Activated CD4-positive, alpha-beta T cell treated with anti-CD3 and anti-CD28 coated beads, Interleukin-10, Interleukin-2, amounts not matched to agents 100 ng/mL and 50 ng/mL, durations not matched to agents 16 hours and 8 hours (primary cell): ENCODE measurements at regions not wholly inside any gene's neighbourhood (a gene's known extent, or its start where the extent isn't known, plus 50 kb on each side); places are given as distances from the start of the nearest gene placed in this dataset.

ENCODE experiments used
- DNase-seq: peaks from one replicate; pipeline ENCODE4 v3.0.0-alpha.2; 2020

DNA sequence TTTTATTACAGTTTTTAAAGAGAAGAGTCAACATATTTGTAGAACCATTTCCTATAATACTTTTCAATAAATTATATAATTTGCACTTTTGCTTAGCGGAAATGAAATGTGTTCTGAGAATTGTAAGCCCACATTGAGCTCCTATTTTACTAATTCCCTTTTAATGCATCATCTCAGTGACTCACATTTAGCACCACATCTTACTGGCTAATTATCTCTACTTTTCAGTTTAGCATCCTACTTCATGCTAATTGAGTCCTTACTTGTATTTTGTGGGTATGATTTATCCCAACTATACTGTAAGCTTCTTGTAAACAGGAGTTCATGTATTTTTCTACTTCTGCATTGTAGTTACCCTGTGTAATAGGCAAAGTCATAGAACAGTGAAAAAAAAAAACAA is 67.5 kb downstream of the TMX1 start:
- DNase-seq, result no peak

DNA sequence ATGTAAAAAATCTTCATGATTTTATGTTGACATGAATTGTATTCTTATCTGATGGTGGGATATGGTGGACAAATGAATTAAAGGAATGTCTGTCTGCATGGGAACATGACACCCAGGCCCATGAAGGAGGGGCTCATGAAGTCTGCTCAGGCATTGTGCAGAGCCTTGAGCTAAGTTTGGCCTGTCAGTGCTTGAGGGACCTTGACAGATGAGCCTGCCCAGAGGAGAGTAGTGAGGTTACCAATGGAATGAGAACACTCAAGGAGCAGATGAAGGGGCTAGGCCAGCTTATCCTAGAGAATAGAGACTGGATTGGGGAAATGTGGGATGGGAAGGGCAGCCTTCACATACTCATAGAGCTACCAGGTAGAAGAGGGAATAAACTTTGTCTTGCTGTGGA is 68.8 kb downstream of the TMX1 start:
- no peak for DNase-seq

GRCh38 chr14:51310505-51310944 is 70.5 kb downstream of the TMX1 start:
- no peak for DNase-seq

DNA sequence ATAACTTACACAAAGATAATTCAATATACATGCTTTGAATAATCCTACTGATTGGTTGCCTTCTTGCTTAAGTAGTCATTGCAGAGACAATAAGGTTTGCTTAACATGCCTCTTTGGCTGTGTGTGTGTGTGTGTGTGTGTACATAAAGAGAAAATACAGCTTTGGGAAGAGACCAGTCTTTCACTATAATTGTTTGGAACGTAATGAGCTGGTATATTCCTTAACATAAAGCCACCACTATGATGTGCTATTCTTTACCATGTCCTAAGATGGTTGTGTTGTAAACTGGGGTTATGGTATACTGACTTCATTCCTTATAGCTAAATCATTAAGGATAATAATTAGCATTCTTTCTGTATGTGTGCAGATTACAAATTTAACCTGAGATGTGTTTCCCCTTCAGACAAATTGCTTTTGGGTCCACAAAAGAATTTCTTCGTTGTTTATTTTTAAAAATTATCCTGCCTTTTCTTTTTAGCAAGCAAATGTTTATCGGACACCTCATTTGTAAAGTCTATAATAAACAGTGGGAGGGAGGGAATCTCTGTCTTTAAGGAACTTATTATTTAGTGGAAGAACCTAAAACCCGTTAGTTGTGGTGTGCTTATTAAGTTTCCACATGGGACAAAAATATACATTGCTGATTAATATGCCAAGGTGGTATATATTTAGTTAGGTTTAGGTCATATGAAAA is 74.4 kb downstream of the TMX1 start:
- DNase-seq, result no peak

- no peak for DNase-seq
These were observed 77.3 kb downstream of the TMX1 start for GRCh38 chr14:51317373-51317772.

DNA sequence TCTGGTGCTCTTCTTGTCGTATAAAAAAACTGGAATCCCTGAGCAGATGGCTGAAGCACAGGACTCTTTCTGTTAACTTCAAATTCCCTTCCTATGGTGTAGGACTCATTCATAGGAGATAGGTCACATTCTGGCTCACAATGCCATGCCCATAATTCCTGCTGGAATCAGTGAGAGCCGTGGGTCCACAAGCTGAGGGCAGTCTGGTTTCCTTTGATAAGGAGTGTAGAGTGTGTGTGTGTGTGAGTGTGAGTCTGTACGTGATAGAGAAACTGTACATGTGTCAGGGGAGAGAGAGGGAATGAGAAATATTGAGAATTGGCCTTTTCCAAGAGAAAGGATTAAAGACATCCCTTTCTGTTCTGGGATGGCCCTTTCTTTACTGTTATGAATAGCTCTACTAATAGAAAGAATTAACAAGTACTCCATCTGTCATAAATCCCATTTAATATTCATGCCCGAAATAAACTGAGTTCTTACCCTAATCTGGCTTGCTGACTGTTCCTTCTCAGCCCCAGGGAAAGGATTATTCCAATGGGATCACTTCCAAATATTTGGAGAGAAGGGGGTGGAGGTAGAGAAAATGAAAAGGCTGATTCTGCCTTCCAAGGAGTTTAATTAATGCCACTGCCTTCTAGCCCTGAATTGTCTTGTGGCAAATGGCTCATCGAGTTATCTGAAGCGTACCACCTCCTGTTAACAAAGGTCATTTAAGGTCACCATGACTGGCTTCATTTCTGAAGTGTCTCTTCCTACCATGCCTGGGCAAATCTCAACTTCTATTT is 79.0 kb downstream of the TMX1 start:
- no peak for DNase-seq

GRCh38 chr14:51321036-51321435 is 81.0 kb downstream of the TMX1 start:
- no peak for DNase-seq

- DNase-seq, result no peak
These were observed 83.4 kb downstream of the TMX1 start for GRCh38 chr14:51323492-51323891.

GRCh38 chr14:51327376-51327775 is 87.3 kb downstream of the TMX1 start:
- DNase-seq, result no peak

DNA sequence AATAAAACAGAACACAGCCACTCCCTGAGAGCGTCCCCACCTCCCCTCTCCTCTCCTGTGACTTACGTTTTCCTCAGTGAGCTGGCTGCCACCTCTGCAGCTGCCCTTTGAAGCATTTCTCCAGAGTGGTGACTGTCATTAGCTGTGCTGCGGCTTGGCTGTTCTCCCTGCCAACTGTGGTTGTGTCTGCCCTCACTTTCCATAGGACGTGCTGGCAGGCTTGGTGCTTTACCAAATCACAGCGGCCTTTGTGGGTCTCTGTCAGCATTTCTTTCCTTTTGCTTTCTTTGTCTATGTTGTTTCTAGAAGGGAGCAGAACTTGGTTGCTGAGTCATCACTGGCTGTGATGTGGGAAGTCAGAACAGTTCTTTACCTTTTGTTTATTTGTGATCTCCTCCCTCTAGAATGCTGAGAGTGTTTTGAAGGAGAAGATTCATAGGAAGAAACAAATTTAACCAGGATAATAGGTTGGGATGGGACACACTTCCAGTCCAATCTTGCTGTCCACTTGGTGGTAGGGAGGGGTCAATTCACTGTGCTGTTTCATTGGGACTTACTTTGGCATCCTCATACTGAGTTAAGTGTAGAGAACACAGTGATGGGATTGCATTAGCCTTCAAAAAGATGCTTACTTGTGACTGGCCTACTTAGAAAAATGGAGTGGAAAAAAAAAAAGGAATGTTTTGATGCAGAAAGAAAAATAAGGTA is 88.2 kb downstream of the TMX1 start:
- peak; percentile 23 for DNase-seq

DNA sequence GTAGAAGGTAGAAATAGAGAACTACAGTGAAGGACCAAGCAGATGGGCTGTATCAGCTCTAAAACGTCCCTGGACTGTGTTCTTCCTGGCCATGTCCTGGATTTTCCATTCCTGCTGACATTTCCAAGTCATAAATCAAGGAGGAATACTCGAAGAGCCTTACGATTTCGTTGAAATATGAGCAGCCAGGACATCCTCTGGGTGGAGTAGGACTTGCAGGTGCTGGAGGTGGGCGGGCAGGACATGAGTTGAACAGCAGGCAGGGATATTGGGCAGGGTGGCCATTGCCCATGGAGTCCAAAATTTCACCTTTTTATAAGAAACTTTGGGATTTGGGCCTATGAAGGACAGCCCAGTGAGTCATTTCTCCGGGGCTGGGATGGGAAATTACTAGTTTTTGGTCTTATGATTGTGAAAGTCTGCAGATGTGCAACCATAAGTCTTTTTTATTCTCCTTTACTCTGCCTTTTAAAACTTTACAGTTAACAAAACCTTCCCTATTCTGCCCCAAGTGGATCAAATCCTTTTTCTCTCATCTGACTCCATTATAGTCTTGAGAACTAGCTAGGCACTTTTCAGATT is 88.8 kb downstream of the TMX1 start:
- no peak for DNase-seq

DNA sequence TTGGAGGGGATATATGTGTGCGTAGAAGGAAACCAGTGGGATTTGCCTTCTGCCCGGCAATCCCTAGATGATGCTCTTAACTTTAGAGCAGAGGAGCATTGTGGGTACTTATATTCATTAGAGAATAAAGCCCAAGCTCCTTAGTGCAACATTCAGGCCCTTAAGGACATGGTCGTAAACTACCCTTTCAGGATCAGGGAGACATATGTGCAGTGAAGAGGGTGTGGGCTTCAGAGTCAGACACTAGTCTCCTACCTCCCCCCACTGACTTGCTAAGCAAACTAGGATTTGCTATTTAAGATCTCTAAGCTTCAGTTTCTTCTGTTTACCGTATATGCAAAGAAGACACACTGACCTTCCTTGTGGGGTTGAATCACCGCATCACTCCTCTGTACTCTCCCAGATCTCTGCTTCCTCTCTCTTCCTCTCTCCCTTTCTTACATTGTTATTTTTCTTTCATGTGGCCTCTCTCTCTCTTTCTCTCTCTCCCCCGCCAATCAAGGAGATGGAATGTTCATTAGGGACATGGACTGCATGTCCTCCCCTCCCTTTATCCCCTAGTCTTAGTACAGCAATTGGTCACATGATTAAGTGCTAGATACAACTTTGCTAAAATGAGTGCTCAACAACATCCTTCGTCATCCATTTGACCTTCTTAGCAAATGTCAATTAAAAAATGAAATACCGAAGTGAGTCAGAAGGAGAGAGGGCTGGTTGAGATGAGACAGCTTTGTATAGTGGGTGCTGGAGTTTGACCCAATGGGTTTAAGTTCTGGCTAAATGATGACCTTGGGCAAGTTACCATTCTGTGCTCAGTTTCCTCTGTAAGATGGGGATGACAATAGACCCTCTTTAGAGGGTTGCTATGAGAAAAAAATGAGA is 91.7 kb downstream of the TMX1 start:
- DNase-seq, result no peak

DNA sequence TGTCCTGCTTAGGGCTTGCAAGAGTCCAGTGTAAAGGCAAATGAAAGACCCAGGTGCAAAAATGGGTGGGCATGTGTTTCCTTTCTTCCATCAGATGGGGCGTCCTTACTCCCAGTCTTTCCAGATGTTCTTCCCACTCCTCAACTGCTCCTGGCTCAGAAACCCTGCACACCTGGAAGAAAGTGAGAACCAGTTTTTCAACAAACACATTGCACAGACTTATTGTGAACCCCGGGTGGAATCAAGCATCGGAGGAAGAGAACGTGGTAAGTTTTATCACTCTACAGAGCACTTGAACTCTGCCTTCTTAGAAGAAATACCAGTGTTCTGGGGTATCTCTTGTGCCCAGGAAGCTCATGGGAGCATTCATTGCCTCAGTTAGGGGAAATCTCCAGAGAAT is 93.3 kb downstream of the TMX1 start:
- no peak for DNase-seq

- no peak for DNase-seq
These were observed 94.0 kb downstream of the TMX1 start for GRCh38 chr14:51333901-51334521.

- DNase-seq, result no peak
These were observed 94.5 kb downstream of the TMX1 start for GRCh38 chr14:51334566-51334965.

- no peak for DNase-seq
These were observed 95.5 kb downstream of the TMX1 start for GRCh38 chr14:51335531-51335930.

DNA sequence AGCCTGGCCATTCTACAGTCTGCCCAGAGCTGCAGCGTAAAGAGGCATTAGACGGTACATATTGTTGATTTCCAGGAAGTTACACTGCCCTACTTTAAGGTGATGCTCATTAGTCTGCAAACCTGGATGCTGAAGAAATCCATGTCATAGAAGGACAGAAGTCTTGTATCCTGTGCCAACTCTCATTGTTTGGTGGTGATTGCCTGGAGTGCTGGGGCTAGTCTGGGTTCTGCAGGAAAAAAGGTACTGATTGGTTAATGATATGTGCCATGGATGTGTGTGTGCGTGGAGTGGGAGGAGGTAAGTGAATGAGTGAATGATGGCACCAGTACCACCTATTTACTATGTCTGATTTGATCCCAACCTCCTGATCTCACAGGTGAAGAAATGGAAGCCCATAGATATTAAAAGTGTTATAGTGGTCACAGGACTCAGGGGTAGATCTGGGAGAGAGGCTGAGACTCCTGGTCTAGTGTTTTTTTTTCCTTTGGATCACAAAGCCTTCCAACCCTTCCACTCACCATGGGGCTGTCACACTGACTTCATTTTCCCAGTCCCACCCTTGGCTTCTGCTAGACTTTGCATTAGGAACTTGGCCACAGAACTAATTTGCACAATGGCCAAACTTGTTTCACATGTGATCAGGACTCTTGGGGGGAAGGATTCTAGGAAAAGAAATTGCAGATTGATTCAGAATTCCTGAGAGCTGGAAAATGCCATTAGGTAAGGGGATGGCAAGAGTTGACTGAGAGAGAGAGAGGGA is 96.1 kb downstream of the TMX1 start:
- no peak for DNase-seq

DNA sequence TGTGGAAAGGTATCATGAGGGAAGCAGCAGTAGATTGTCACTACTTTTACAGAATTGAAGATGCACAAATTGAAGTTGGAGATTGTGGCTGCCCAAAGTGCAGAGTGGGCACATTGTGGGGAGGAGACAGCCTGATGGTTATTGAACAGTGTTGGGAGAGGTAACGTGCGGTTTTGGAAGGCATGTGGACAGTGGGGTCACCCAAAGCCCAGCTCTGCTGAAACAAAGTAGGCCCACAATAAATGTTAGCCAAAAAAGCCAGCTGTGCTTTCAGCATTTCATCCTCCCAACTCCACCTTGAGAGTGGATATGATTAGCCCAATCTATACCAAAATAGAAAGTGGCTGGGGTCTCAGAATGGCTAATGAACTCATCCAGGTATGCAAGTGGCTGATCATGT is 96.7 kb downstream of the TMX1 start:
- DNase-seq, result no peak

DNA sequence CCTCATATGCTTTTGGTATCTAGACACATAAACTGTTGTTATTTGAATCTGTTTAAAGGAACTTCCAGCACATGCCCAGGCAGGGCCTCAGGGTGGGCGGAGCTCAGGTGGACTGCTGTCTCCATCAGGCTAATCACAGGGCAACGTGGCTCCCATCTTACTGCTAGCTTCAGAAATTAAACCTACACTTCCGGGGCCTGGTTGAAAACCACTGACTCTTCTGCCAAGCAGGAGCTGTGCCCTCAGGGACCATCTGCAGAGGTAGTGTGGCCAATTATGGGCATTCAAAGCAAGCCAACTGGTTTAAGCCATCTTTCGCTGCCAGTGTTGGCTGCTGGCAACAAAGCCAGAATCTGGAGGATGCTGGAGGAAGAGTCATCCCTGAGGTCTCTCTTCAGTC is 97.5 kb downstream of the TMX1 start:
- no peak for DNase-seq

GRCh38 chr14:51341338-51341737 is 101.3 kb downstream of the TMX1 start:
- DNase-seq, result no peak

DNA sequence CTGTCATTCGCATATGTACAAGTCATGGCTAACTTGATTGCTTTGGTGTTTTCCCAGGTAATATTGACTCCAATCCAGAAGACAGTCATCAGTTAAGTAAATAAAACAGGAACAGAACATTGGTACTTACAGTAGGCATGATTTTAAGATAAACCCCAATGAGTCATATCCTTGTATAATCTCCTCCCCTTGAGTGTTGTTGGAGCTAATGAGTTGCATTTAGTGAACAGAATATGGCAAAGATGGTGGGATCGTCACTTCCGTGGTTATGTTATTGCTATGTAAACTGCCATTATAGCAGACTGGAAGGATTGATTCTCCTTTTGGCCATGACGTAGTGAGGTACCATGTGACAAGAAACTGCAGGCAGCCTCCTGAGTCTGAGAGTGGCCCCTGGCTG is 102.2 kb downstream of the TMX1 start:
- DNase-seq, result no peak
